ENCODE measurements at regions not wholly inside any gene's neighbourhood (a gene's known extent, or its start where the extent isn't known, plus 50 kb on each side); places are given as distances from the start of the nearest gene placed in this dataset.

DNA sequence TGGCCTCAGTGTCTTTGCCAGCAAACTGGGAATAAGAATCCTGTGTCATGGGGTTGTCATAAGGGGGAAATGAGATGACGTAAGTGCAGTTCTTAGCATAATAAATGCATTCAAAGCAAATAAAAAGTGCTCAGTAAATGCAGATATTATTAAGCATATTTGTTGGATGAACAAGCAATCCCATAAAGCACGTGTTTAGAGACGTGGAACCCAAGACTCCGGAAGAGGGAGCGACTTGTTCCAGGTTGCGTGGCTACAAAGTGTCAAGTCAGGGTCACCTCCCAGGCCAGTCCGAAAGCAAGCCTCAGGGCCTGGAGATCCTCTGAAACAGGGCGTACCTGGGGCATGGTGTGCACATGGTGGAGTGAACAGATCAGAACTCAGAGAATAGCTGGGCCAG, 58.0 kb upstream of the LAPTM5 start:
- TF ChIP-seq, protein P1, sequence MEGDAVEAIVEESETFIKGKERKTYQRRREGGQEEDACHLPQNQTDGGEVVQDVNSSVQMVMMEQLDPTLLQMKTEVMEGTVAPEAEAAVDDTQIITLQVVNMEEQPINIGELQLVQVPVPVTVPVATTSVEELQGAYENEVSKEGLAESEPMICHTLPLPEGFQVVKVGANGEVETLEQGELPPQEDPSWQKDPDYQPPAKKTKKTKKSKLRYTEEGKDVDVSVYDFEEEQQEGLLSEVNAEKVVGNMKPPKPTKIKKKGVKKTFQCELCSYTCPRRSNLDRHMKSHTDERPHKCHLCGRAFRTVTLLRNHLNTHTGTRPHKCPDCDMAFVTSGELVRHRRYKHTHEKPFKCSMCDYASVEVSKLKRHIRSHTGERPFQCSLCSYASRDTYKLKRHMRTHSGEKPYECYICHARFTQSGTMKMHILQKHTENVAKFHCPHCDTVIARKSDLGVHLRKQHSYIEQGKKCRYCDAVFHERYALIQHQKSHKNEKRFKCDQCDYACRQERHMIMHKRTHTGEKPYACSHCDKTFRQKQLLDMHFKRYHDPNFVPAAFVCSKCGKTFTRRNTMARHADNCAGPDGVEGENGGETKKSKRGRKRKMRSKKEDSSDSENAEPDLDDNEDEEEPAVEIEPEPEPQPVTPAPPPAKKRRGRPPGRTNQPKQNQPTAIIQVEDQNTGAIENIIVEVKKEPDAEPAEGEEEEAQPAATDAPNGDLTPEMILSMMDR (IDR thresholded peaks at IDR 0.05): no peak
- TF ChIP-seq POLR2A (IDR thresholded peaks at IDR 0.05): no peak

Data from adrenal gland (tissue), 5 donors.